Left cardiac atrium (tissue), 4 donors: ENCODE measurements at regions not wholly inside any gene's neighbourhood (a gene's known extent, or its start where the extent isn't known, plus 50 kb on each side); places are given as distances from the start of the nearest gene placed in this dataset.

Experiments
- ATAC-seq, 2 donors: fragments of 200-7000 bp; cut with Tn5 transposase; one replicate each; pipeline ENCODE4 v1.9.1; 2020; ENCODE audit warnings: mild to moderate bottlenecking in 2 of 2, moderate library complexity in 2 of 2
- DNase-seq: peaks from one replicate; pipeline ENCODE4 v3.0.0-alpha.2; 2020
- intact Hi-C, 2 donors: fragments of 100-400 bp; cut with DNase I; formaldehyde crosslinking; loops; one replicate each; pipeline versions ENCODE4 v1.14.1 to v1.15.1; 2022 to 2023
- donor health status: DM: no; HTN: yes; CAD: no.
- donor health status: DM: no; HTN: yes; CAD: no; lungs with severe emphysema.
- donor health status: DM: yes; HTN: yes; CAD: no.
- donor health status: Dilated cardiomyopathy.

GRCh38 chr5:39898731-39899130, 474.0 kb upstream of the DAB2 start:
- DNase-seq (no peak), ATAC-seq (no peak)
- intact Hi-C loops: no loop called here

GRCh38 chr5:39896706-39897105, 471.9 kb upstream of the DAB2 start:
- ATAC-seq (no peak), DNase-seq (no peak)
- intact Hi-C loops: no loop called here

- intact Hi-C loops: no loop called here
- DNase-seq: no peak
- ATAC-seq: no peak
These were observed 471.3 kb upstream of the DAB2 start for GRCh38 chr5:39896104-39896503.

- DNase-seq (no peak), ATAC-seq (no peak)
- intact Hi-C loops: no loop called here
These were observed 467.9 kb upstream of the DAB2 start for GRCh38 chr5:39892708-39893107.

- no peak for ATAC-seq
- intact Hi-C loops: no loop called here
These were observed 466.6 kb upstream of the DAB2 start for GRCh38 chr5:39891376-39891775.

GRCh38 chr5:39880985-39881384, 456.2 kb upstream of the DAB2 start:
- intact Hi-C loops: no loop called here
- no peak for ATAC-seq
- DNase-seq: no peak

More at GRCh38 chr5:39891376-39891775, 466.6 kb upstream of the DAB2 start:
- DNase-seq: no peak

- DNase-seq (no peak), ATAC-seq (no peak)
- intact Hi-C loops: no loop called here
These were observed 452.7 kb upstream of the DAB2 start for GRCh38 chr5:39877479-39877878.

- DNase-seq (no peak), ATAC-seq (no peak)
- intact Hi-C loops: no loop called here
These were observed 451.4 kb upstream of the DAB2 start for GRCh38 chr5:39876146-39876545.

- intact Hi-C loops: no loop called here
- no peak for ATAC-seq
These were observed 445.4 kb upstream of the DAB2 start for GRCh38 chr5:39870137-39870536.

GRCh38 chr5:39869396-39869795, 444.6 kb upstream of the DAB2 start:
- ATAC-seq: no peak
- intact Hi-C loops: no loop called here
- DNase-seq: no peak

More at GRCh38 chr5:39870137-39870536, 445.4 kb upstream of the DAB2 start:
- no peak for DNase-seq

- intact Hi-C loops: no loop called here
- DNase-seq: no peak
- no peak for ATAC-seq
These were observed 443.1 kb upstream of the DAB2 start for GRCh38 chr5:39867923-39868322.

GRCh38 chr5:39863926-39864552, 439.3 kb upstream of the DAB2 start:
- intact Hi-C loops: no loop called here
- no peak for DNase-seq
- no peak for ATAC-seq

- ATAC-seq: no peak
These were observed 432.3 kb upstream of the DAB2 start for GRCh38 chr5:39857041-39857440.

GRCh38 chr5:39854771-39855410, 430.1 kb upstream of the DAB2 start:
- ATAC-seq (no peak), DNase-seq (no peak)
- intact Hi-C loops: no loop called here

More at GRCh38 chr5:39857041-39857440, 432.3 kb upstream of the DAB2 start:
- no peak for DNase-seq
- intact Hi-C loops: no loop called here

GRCh38 chr5:39850291-39850690, 425.5 kb upstream of the DAB2 start:
- ATAC-seq (no peak), DNase-seq (no peak)
- intact Hi-C loops: no loop called here

GRCh38 chr5:39846144-39846543, 421.4 kb upstream of the DAB2 start:
- intact Hi-C loops: no loop called here
- DNase-seq: no peak
- no peak for ATAC-seq

- ATAC-seq (no peak), DNase-seq (no peak)
- intact Hi-C loops: no loop called here
These were observed 419.0 kb upstream of the DAB2 start for GRCh38 chr5:39843767-39844166.

GRCh38 chr5:39835371-39835770, 410.6 kb upstream of the DAB2 start:
- no peak for ATAC-seq
- intact Hi-C loops: no loop called here

GRCh38 chr5:39829441-39829840, 404.7 kb upstream of the DAB2 start:
- intact Hi-C loops: no loop called here
- DNase-seq: no peak
- ATAC-seq: no peak

More at GRCh38 chr5:39835371-39835770, 410.6 kb upstream of the DAB2 start:
- no peak for DNase-seq

- intact Hi-C loops: no loop called here
- ATAC-seq (no peak), DNase-seq (no peak)
These were observed 401.3 kb upstream of the DAB2 start for GRCh38 chr5:39826051-39826450.

GRCh38 chr5:39825301-39825700, 400.5 kb upstream of the DAB2 start:
- DNase-seq: no peak
- no peak for ATAC-seq
- intact Hi-C loops: no loop called here
